ENCODE measurements at regions not wholly inside any gene's neighbourhood (a gene's known extent, or its start where the extent isn't known, plus 50 kb on each side); places are given as distances from the start of the nearest gene placed in this dataset.
"Not testable (repeated sequence)": the region's sequence is repeated elsewhere in the genome, so short reads cannot be mapped to it uniquely, and the experiment has no call there.

DNA sequence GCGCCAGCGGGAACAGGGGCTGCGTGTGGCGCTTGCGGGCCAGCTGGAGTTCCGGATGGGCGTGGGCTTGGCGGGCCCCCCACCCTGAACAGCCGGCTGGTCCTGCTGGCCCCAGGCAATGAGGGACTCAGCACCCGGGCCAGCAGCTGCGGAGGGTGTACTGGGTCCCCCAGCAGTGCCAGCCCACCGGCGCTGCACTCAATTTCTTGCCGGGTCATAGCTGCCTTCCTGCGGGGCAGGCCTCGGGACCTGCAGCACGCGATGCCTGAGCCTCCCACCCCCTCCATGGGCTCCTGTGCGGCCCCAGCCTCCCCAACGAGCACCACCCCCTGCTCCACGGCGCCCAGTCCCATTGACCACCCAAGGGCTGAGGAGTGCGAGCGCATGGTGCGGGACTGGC is 855.2 kb upstream of the IGFBP7 start:
- TF ChIP-seq CTCF (IDR thresholded peaks at IDR 0.05; ENCODE audit: low read depth, low read length, poor library complexity, severe bottlenecking); EZH2phosphoT487 (IDR thresholded peaks at IDR 0.05; ENCODE audit: borderline replicate concordance, low read length): not testable (repeated sequence)

All from DOHH2 (cell line).